ENCODE measurements at regions not wholly inside any gene's neighbourhood (a gene's known extent, or its start where the extent isn't known, plus 50 kb on each side); places are given as distances from the start of the nearest gene placed in this dataset.
"Not testable (repeated sequence)": the region's sequence is repeated elsewhere in the genome, so short reads cannot be mapped to it uniquely, and the experiment has no call there.

- TF ChIP-seq CTCF (IDR thresholded peaks at IDR 0.05; ENCODE audit: low read depth, low read length): no peak
- H3K4me3 ChIP-seq (replicated peaks in 1 of 2; ENCODE audit: low read depth in 2 of 2, low read length in 2 of 2): no peak overlapping the region
- DNase-seq (ENCODE audit: low read depth in 2 of 2): no peak
Measured at GRCh38 chr6:78713564-78713963, 153.8 kb upstream of the IRAK1BP1 start.

GRCh38 chr6:78744144-78744543 is 123.2 kb upstream of the IRAK1BP1 start:
- no peak for TF ChIP-seq CTCF (IDR thresholded peaks at IDR 0.05; ENCODE audit: low read depth, low read length)
- DNase-seq (ENCODE audit: low read depth in 2 of 2): no peak
- H3K4me3 ChIP-seq (replicated peaks in 1 of 2; ENCODE audit: low read depth in 2 of 2, low read length in 2 of 2): no peak overlapping the region

- no peak for TF ChIP-seq CTCF (IDR thresholded peaks at IDR 0.05; ENCODE audit: low read depth, low read length)
- DNase-seq (ENCODE audit: low read depth in 2 of 2): peak; percentile 18 to 64
- H3K4me3 ChIP-seq (replicated peaks in 1 of 2; ENCODE audit: low read depth in 2 of 2, low read length in 2 of 2): no peak overlapping the region
Measured at GRCh38 chr6:78746457-78746856, 120.9 kb upstream of the IRAK1BP1 start.

GRCh38 chr6:78749326-78749725 is 118.0 kb upstream of the IRAK1BP1 start:
- H3K4me3 ChIP-seq (replicated peaks in 1 of 2; ENCODE audit: low read depth in 2 of 2, low read length in 2 of 2): no peak overlapping the region
- no peak for TF ChIP-seq CTCF (IDR thresholded peaks at IDR 0.05; ENCODE audit: low read depth, low read length)
- DNase-seq (ENCODE audit: low read depth in 2 of 2): peak in 1 of 2 donors; percentile 47

GRCh38 chr6:78758297-78758798 is 109.0 kb upstream of the IRAK1BP1 start:
- DNase-seq (ENCODE audit: low read depth in 2 of 2); H3K4me3 ChIP-seq (replicated peaks in 1 of 2; ENCODE audit: low read depth in 2 of 2, low read length in 2 of 2): not testable (repeated sequence)

GRCh38 chr6:78768271-78768670 is 99.1 kb upstream of the IRAK1BP1 start:
- TF ChIP-seq CTCF (IDR thresholded peaks at IDR 0.05; ENCODE audit: low read depth, low read length): no peak
- no peak for DNase-seq (ENCODE audit: low read depth in 2 of 2)
- H3K4me3 ChIP-seq (replicated peaks in 1 of 2; ENCODE audit: low read depth in 2 of 2, low read length in 2 of 2): no peak overlapping the region

GRCh38 chr6:78770765-78771164 is 96.6 kb upstream of the IRAK1BP1 start:
- DNase-seq (ENCODE audit: low read depth in 2 of 2): peak in 1 of 2 donors; percentile 25
- H3K4me3 ChIP-seq (replicated peaks in 1 of 2; ENCODE audit: low read depth in 2 of 2, low read length in 2 of 2): no peak overlapping the region
- TF ChIP-seq CTCF (IDR thresholded peaks at IDR 0.05; ENCODE audit: low read depth, low read length): peak; percentile 24

All from cardiac fibroblast (primary cell).